Amniotic epithelial cell (primary cell): ENCODE measurements at regions not wholly inside any gene's neighbourhood (a gene's known extent, or its start where the extent isn't known, plus 50 kb on each side); places are given as distances from the start of the nearest gene placed in this dataset.

ENCODE experiments used
- DNase-seq: peaks from one replicate; pipeline ENCODE4 v3.0.0-alpha.2; 2010; ENCODE audit warnings: low read depth

- no peak for DNase-seq
Measured at GRCh38 chr13:79825959-79826358, 345.0 kb downstream of the NDFIP2 start.

- no peak for DNase-seq
Measured at GRCh38 chr13:79815041-79815440, 334.1 kb downstream of the NDFIP2 start.

GRCh38 chr13:79812070-79812850 is 331.3 kb downstream of the NDFIP2 start:
- no peak for DNase-seq

GRCh38 chr13:79811170-79811569 is 330.2 kb downstream of the NDFIP2 start:
- no peak for DNase-seq

- peak; percentile 64 for DNase-seq
Measured at GRCh38 chr13:79810669-79811068, 329.7 kb downstream of the NDFIP2 start.

- DNase-seq: no peak
Measured at GRCh38 chr13:79810018-79810417, 329.1 kb downstream of the NDFIP2 start.

- DNase-seq: no peak
Measured at GRCh38 chr13:79808475-79808874, 327.5 kb downstream of the NDFIP2 start.

GRCh38 chr13:79807554-79807953 is 326.6 kb downstream of the NDFIP2 start:
- DNase-seq: no peak

- no peak for DNase-seq
Measured at GRCh38 chr13:79806821-79807220, 325.9 kb downstream of the NDFIP2 start.

- no peak for DNase-seq
Measured at GRCh38 chr13:79805317-79805716, 324.4 kb downstream of the NDFIP2 start.

GRCh38 chr13:79803989-79804388 is 323.0 kb downstream of the NDFIP2 start:
- no peak for DNase-seq

- DNase-seq: no peak
Measured at GRCh38 chr13:79803296-79803695, 322.3 kb downstream of the NDFIP2 start.

- DNase-seq: no peak
Measured at GRCh38 chr13:79802389-79803085, 321.6 kb downstream of the NDFIP2 start.

GRCh38 chr13:79799059-79799867 is 318.3 kb downstream of the NDFIP2 start:
- peak; percentile 27 for DNase-seq

- no peak for DNase-seq
Measured at GRCh38 chr13:79796136-79796535, 315.2 kb downstream of the NDFIP2 start.

- DNase-seq: no peak
Measured at GRCh38 chr13:79794931-79795330, 314.0 kb downstream of the NDFIP2 start.

GRCh38 chr13:79792716-79793115 is 311.8 kb downstream of the NDFIP2 start:
- DNase-seq: no peak

- no peak for DNase-seq
Measured at GRCh38 chr13:79791471-79792042, 310.6 kb downstream of the NDFIP2 start.

GRCh38 chr13:79786176-79786575 is 305.2 kb downstream of the NDFIP2 start:
- DNase-seq: no peak

- DNase-seq: peak; percentile 81
Measured at GRCh38 chr13:79782541-79783205, 301.7 kb downstream of the NDFIP2 start.

- peak; percentile 79 for DNase-seq
Measured at GRCh38 chr13:79781829-79782540, 301.0 kb downstream of the NDFIP2 start.
